Glutamatergic neuron (in vitro differentiated cells): ENCODE measurements at regions not wholly inside any gene's neighbourhood (a gene's known extent, or its start where the extent isn't known, plus 50 kb on each side); places are given as distances from the start of the nearest gene placed in this dataset.

Experiments used
- DNase-seq: peaks from one replicate; pipeline ENCODE4 v3.0.0; 2022
- H3K27ac Mint-ChIP-seq: one replicate; pipeline ENCODE4 v1.8.0; 2020; ENCODE audit warnings: mild to moderate bottlenecking, mixed read lengths, inconsistent platforms; ENCODE audit not compliant: unreplicated experiment
- H3K27me3 Mint-ChIP-seq: one replicate; pipeline ENCODE4 v1.8.0; 2020; ENCODE audit warnings: mild to moderate bottlenecking, moderate library complexity, mixed read lengths, inconsistent platforms; ENCODE audit not compliant: unreplicated experiment
- H3K36me3 Mint-ChIP-seq: one replicate; pipeline ENCODE4 v1.8.0; 2020; ENCODE audit warnings: mild to moderate bottlenecking, mixed read lengths, inconsistent platforms; ENCODE audit not compliant: unreplicated experiment
- H3K4me1 Mint-ChIP-seq: one replicate; pipeline ENCODE4 v1.8.0; 2020; ENCODE audit warnings: mild to moderate bottlenecking, low read depth, mixed read lengths, inconsistent platforms; ENCODE audit not compliant: unreplicated experiment
- H3K4me3 Mint-ChIP-seq: one replicate; pipeline ENCODE4 v1.8.0; 2020; ENCODE audit warnings: mild to moderate bottlenecking, mixed read lengths, inconsistent platforms; ENCODE audit not compliant: unreplicated experiment
- H3K9me3 Mint-ChIP-seq: one replicate; pipeline ENCODE4 v1.8.0; 2020; ENCODE audit warnings: mild to moderate bottlenecking, moderate library complexity, mixed read lengths, inconsistent platforms; ENCODE audit not compliant: unreplicated experiment
- CTCF ChIP-seq: fragments of 200-600 bp; sonication (generic); IDR thresholded peaks from one replicate; pipeline ENCODE4 v1.5.0; 2021; ENCODE audit not compliant: partially characterized antibody, unreplicated experiment

- no peak for DNase-seq
- Mint-ChIP-seq H3K4me1 (no peaks in the 10 kb centered on the region), H3K27ac (no peak overlapping the region), H3K27me3 (no peaks in the 10 kb centered on the region), H3K4me3 (no peak overlapping the region), H3K9me3 (no peaks in the 10 kb centered on the region), H3K36me3 (no peaks in the 10 kb centered on the region)
- no peak for TF ChIP-seq CTCF
These were observed 121.0 kb upstream of the MPPED2 start for GRCh38 chr11:30707110-30707509.

- H3K4me1 Mint-ChIP-seq = no peaks in the 10 kb centered on the region
- H3K36me3 Mint-ChIP-seq = no peaks in the 10 kb centered on the region
- H3K4me3 Mint-ChIP-seq = no peak overlapping the region
- H3K9me3 Mint-ChIP-seq = no peaks in the 10 kb centered on the region
- no peak overlapping the region for H3K27ac Mint-ChIP-seq
- TF ChIP-seq CTCF = no peak
- peaks cover 2% of the 10 kb centered on the region for H3K27me3 Mint-ChIP-seq
- no peak for DNase-seq
These were observed 119.9 kb upstream of the MPPED2 start for GRCh38 chr11:30705913-30706675.

- Mint-ChIP-seq H3K27me3 (peaks cover 2% of the 10 kb centered on the region), H3K4me3 (no peak overlapping the region), H3K36me3 (no peaks in the 10 kb centered on the region), H3K9me3 (peaks cover 3% of the 10 kb centered on the region), H3K4me1 (no peaks in the 10 kb centered on the region), H3K27ac (no peak overlapping the region)
- no peak for TF ChIP-seq CTCF
- no peak for DNase-seq
These were observed 112.3 kb upstream of the MPPED2 start for GRCh38 chr11:30698425-30698824.

- H3K27ac Mint-ChIP-seq = no peak overlapping the region
- H3K4me1 Mint-ChIP-seq = no peaks in the 10 kb centered on the region
- H3K27me3 Mint-ChIP-seq = peaks cover 2% of the 10 kb centered on the region
- no peaks in the 10 kb centered on the region for H3K36me3 Mint-ChIP-seq
- H3K9me3 Mint-ChIP-seq = peaks cover 3% of the 10 kb centered on the region
- no peak for DNase-seq
- no peak overlapping the region for H3K4me3 Mint-ChIP-seq
- TF ChIP-seq CTCF = no peak
These were observed 110.9 kb upstream of the MPPED2 start for GRCh38 chr11:30697032-30697431.

GRCh38 chr11:30684772-30685171, 98.6 kb upstream of the MPPED2 start:
- H3K9me3 Mint-ChIP-seq = peaks cover 5% of the 10 kb centered on the region
- peaks cover 2% of the 10 kb centered on the region for H3K27me3 Mint-ChIP-seq
- no peak for DNase-seq
- H3K4me1 Mint-ChIP-seq = peaks cover 7% of the 10 kb centered on the region
- no peak overlapping the region for H3K4me3 Mint-ChIP-seq
- TF ChIP-seq CTCF = no peak
- H3K27ac Mint-ChIP-seq = peak overlapping the region; percentile 2
- no peaks in the 10 kb centered on the region for H3K36me3 Mint-ChIP-seq
